PFSK-1 (cell line): ENCODE measurements at regions not wholly inside any gene's neighbourhood (a gene's known extent, or its start where the extent isn't known, plus 50 kb on each side); places are given as distances from the start of the nearest gene placed in this dataset.

Source experiments
- FOXP2 ChIP-seq: optimal IDR thresholded peaks from 2 replicates; pipeline ENCODE3; 2011; ENCODE audit warnings: borderline replicate concordance, control low read depth, inconsistent platforms; ENCODE audit not compliant: insufficient read depth; ENCODE audit errors: extremely low read length, extremely low read depth
- POLR2AphosphoS5 ChIP-seq: IDR thresholded peaks from 2 replicates; pipeline ENCODE4 v1.6.1; 2012; ENCODE audit warnings: low read depth, mild to moderate bottlenecking, control low read depth, low read length, moderate library complexity
- REST ChIP-seq, 2 experiments: IDR thresholded peaks; 2 replicates each; pipeline versions ENCODE4 v1.6.1 to v1.8.0; 2011 to 2012; ENCODE audit warnings: low read depth in 2 of 2, low read length in 2 of 2, control low read depth in 1 of 2, inconsistent platforms in 1 of 2, mild to moderate bottlenecking in 1 of 2, moderate library complexity in 1 of 2; ENCODE audit not compliant: insufficient read depth in 1 of 2
- SIN3A ChIP-seq: IDR thresholded peaks from 2 replicates; pipeline ENCODE4 v1.6.1; 2012; ENCODE audit warnings: mild to moderate bottlenecking, low read length, moderate library complexity, borderline replicate concordance; ENCODE audit not compliant: insufficient read depth
- TAF1 ChIP-seq: IDR thresholded peaks from 2 replicates; pipeline ENCODE4 v1.6.1; 2012; ENCODE audit warnings: low read length, control low read depth, borderline replicate concordance; ENCODE audit not compliant: insufficient read depth

- TF ChIP-seq POLR2AphosphoS5 (no peak), TAF1 (no peak), FOXP2 (no peak), REST (IDR thresholded peaks at IDR 0.05; ENCODE audit: insufficient read depth in 1 of 2, low read depth in 2 of 2, low read length in 2 of 2) (no peak), SIN3A (no peak)
Measured at GRCh38 chr5:5540065-5540464, 117.6 kb downstream of the ICE1 start.
